GM10248 (cell line): ENCODE measurements at regions not wholly inside any gene's neighbourhood (a gene's known extent, or its start where the extent isn't known, plus 50 kb on each side); places are given as distances from the start of the nearest gene placed in this dataset.
"Not testable (repeated sequence)": the region's sequence is repeated elsewhere in the genome, so short reads cannot be mapped to it uniquely, and the experiment has no call there.

Experiments
- CTCF ChIA-PET: fragments of 300-600 bp; sonication (Branson Sonifier 250); formaldehyde crosslinking; extraction: SDS; loops from one replicate; lab custom pipeline; 2021; ENCODE audit warnings: antibody characterized with exemption; lab: Yijun Ruan, JAX
- POLR2A ChIA-PET: fragments of 350-650 bp; sonication (Branson Sonifier 250); formaldehyde crosslinking; extraction: SDS; loops from one replicate; lab custom pipeline; 2020; ENCODE audit warnings: antibody characterized with exemption; lab: Yijun Ruan, JAX
- DNase-seq: peaks from one replicate; pipeline ENCODE4 v3.0.0; 2012; ENCODE audit errors: extremely low spot score
- CTCF ChIP-seq: IDR thresholded peaks from 2 replicates; pipeline ENCODE4 v1.5.1; 2012; ENCODE audit warnings: mild to moderate bottlenecking, low read depth; ENCODE audit errors: extremely low read depth, missing control alignments, control extremely low read depth

GRCh38 chr11:59028105-59028504 lies 58.0 kb upstream of the GLYATL1B start:
- CTCF ChIA-PET: interaction anchor here (1.3 to 2.3 kb wide), 4 partner anchors 18 to 240 kb away, joined by 3 to 7 read pairs (median 6); no protein-coding TSS in a partner anchor
- no peak for DNase-seq
- no peak for TF ChIP-seq CTCF
- POLR2A ChIA-PET: no interaction called here

- ChIA-PET POLR2A (no interaction called here), CTCF (interaction anchor here (1.8 to 2.3 kb wide), 3 partner anchors 19 to 29 kb away, joined by 5 to 7 read pairs (median 6); no protein-coding TSS in a partner anchor)
- DNase-seq: no peak
- no peak for TF ChIP-seq CTCF
Measured at GRCh38 chr11:59029366-59029889, 56.7 kb upstream of the GLYATL1B start.

DNA sequence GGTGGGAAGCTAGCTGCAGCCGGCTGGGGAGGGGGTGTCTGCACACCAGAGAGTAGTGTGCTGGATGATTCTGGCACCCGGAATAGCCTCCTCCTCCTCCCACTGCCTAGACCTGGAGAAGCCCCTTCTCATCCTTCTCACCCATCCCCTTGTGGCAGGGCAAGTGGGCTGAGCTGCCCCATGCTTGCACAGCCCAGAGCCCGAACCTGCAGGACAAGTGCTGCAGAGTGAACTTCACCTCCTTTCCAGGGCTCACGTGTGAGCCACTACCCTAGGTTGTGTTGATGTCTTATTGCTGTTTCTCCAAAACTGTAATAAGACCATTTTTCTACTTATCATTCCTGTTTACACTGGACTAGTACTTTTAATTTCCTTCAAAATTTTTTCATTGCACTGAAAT lies 56.1 kb upstream of the GLYATL1B start:
- ChIA-PET CTCF (interaction anchor here (1.9 kb wide), 1 partner anchor 20 kb away, joined by 6 read pairs; no protein-coding TSS in a partner anchor), POLR2A (no interaction called here)

GRCh38 chr11:59031746-59032145 lies 54.4 kb upstream of the GLYATL1B start:
- CTCF ChIA-PET, DNase-seq, POLR2A ChIA-PET: not testable (repeated sequence)

More for the DNA sequence above, 56.1 kb upstream of the GLYATL1B start:
- TF ChIP-seq CTCF: no peak
- no peak for DNase-seq
